Psoas muscle (tissue), 7 donors: ENCODE measurements at regions not wholly inside any gene's neighbourhood (a gene's known extent, or its start where the extent isn't known, plus 50 kb on each side); places are given as distances from the start of the nearest gene placed in this dataset.

ENCODE experiments used
- ATAC-seq, 4 donors: fragments of 200-7000 bp; cut with Tn5 transposase; one replicate each; pipeline ENCODE4 v1.9.1; 2020; ENCODE audit warnings: moderate library complexity in 3 of 4, mild to moderate bottlenecking in 2 of 4
- DNase-seq, 2 donors: peaks; one replicate each; pipeline ENCODE4 v3.0.0-alpha.2; 2020
- H3K27ac ChIP-seq: fragments of 200-600 bp; one replicate; pipeline ENCODE4 v1.8.0; 2022
- H3K27me3 ChIP-seq, 3 donors: fragments of 200-600 bp in 1 of 3; one replicate each; pipeline versions ENCODE4 v1.6.1 to v1.8.0; 2013 to 2022; ENCODE audit warnings: low read length in 2 of 3, mild to moderate bottlenecking in 2 of 3, moderate library complexity in 1 of 3; ENCODE audit not compliant: insufficient read depth in 3 of 3
- H3K36me3 ChIP-seq, 2 donors: fragments of 200-600 bp in 1 of 2; one replicate each; pipeline versions ENCODE4 v1.6.1 to v1.8.0; 2013 to 2022; ENCODE audit warnings: low read depth in 1 of 2, mild to moderate bottlenecking in 1 of 2, moderate library complexity in 1 of 2; ENCODE audit not compliant: insufficient read depth in 1 of 2
- H3K4me1 ChIP-seq: fragments of 200-600 bp; one replicate; pipeline ENCODE4 v1.8.0; 2022
- H3K4me3 ChIP-seq: fragments of 200-600 bp; one replicate; pipeline ENCODE4 v1.8.0; 2022; ENCODE audit warnings: mild to moderate bottlenecking
- H3K9me3 ChIP-seq: fragments of 200-600 bp; one replicate; pipeline ENCODE4 v1.8.0; 2022
- WGBS, 3 donors: extraction: QIAGEN DNeasy Blood & Tissue Kit; methylation state at CpG; one replicate each; pipeline versions ENCODE4 v1.1.6 to v1.1.7; 2013; 5-methylcytosine and 5-hydroxymethylcytosine counted together
- intact Hi-C, 2 donors: fragments of 100-400 bp; cut with DNase I; formaldehyde crosslinking; loops; one replicate each; pipeline versions ENCODE4 v1.11.0 to v1.14.2; 2022
- TF ChIP-seq, protein P1 (sequence below): fragments of 200-600 bp; IDR thresholded peaks from one replicate; pipeline ENCODE4 v1.8.0; 2022; ENCODE audit warnings: antibody characterized with exemption
- donor health status: healthy with polysubstance abuse.
- donor health status: DM: no; HTN: no; CAD: no; lungs with moderate emphysema.
- donor health status: Bipolar disorder and iron deficiency.
- donor health status: healthy.
- donor health status: DM: yes; HTN: yes; CAD: no.
- donor health status: DM: no; HTN: no; CAD: no.
- donor health status: DM: yes; HTN: yes; CAD: no.

DNA sequence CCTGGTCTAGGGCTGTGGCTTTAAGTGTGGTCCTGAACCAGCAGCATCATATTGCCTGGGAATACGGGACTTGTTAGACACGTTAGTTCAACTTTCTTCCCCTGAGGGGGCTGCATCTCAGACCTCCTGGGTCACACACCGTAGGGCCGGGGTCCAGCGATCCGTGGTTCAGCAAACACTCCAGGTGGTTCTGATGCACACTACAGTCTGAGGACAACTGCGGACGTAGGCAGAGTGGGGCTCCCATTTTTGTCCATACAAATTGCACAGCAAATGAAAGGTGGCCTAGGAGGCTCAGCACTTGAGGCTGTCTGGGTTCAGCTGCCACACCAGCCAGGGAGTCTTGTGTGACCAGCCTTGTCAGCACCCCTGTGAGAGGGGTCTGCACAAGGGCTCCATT lies 233.1 kb downstream of the QKI start:
- no peaks in the 10 kb centered on the region for H3K9me3 ChIP-seq
- no peaks in the 10 kb centered on the region for H3K4me1 ChIP-seq
- TF ChIP-seq, protein P1, sequence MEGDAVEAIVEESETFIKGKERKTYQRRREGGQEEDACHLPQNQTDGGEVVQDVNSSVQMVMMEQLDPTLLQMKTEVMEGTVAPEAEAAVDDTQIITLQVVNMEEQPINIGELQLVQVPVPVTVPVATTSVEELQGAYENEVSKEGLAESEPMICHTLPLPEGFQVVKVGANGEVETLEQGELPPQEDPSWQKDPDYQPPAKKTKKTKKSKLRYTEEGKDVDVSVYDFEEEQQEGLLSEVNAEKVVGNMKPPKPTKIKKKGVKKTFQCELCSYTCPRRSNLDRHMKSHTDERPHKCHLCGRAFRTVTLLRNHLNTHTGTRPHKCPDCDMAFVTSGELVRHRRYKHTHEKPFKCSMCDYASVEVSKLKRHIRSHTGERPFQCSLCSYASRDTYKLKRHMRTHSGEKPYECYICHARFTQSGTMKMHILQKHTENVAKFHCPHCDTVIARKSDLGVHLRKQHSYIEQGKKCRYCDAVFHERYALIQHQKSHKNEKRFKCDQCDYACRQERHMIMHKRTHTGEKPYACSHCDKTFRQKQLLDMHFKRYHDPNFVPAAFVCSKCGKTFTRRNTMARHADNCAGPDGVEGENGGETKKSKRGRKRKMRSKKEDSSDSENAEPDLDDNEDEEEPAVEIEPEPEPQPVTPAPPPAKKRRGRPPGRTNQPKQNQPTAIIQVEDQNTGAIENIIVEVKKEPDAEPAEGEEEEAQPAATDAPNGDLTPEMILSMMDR, result no peak
- H3K27ac ChIP-seq, result no peak overlapping the region
- DNase-seq (no peak), ATAC-seq (no peak)
- no peaks in the 10 kb centered on the region for H3K27me3 ChIP-seq
- no peaks in the 10 kb centered on the region for H3K36me3 ChIP-seq
- H3K4me3 ChIP-seq, result no peak overlapping the region
- WGBS, 3 donors, result 90 to 95% (median 92%) methylated on average over 8 of the region's 8 CpGs
- intact Hi-C loops, result no loop called here

DNA sequence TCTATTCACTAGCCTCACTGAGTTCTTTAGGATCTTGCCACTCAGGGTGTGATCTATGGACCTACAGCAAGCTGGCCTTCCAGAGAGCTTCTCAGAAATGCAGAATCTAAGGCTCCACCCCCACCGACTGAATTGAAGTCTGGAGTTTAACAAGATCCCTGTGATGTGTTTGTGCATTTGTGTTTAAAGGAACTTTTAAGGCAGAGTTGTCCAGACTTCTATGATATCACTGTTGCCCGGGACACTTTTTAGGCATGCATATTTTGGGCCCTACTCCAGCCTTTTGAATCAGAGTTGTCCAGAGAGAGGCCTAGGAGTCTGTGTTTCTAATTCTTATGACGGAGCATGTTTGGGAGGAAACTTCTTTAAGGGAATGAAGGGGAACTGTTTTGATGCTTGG lies 232.3 kb downstream of the QKI start:
- no peak for DNase-seq
- Histone ChIP-seq H3K27ac (no peak overlapping the region), H3K4me3 (no peak overlapping the region), H3K4me1 (no peaks in the 10 kb centered on the region), H3K36me3 (no peaks in the 10 kb centered on the region), H3K27me3 (no peaks in the 10 kb centered on the region), H3K9me3 (no peaks in the 10 kb centered on the region)
- WGBS, 3 donors, result 56 to 73% (median 62%) methylated on average over 3 of the region's 3 CpGs
- TF ChIP-seq, protein P1, result no peak
- intact Hi-C loops, result no loop called here
- no peak for ATAC-seq

DNA sequence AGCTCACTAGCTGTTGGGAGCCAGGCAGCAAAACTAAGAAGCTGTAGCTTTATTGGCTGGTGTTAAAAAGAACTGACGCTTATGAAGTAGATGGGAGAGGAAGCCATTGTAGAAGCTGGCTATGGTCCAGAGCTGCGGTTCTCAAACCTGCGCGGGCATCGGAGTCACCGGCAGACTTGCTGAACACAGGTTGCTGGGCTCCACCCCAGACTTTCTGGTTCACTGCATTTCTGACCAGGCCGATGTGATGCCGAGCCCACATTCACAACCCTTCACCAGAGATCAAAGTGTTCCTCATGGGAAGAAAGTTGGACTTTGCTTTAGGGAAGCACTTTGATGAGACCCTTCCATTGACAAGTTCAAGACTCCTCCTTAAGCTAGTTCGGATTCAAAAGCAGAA lies 231.6 kb downstream of the QKI start:
- H3K27ac ChIP-seq, result no peak overlapping the region

DNA sequence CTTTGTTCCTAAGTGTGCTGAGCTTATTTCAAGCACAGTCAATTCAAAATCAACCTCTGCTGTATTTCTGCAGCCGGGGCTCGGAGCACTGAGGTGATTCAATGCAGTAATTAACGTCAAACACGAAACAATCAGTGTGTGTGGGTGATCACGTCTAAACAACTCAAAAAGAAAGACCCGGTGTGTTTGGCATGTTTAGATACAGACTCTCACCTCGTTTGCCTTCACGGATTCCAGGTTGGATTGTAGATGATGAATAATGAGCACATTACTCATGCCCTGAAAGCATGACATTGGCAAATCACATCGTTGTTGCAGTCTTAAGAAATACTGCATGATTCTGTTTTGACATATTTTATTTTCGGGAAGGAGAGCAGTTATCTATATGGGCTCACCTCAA lies 231.0 kb downstream of the QKI start:
- ATAC-seq (no peak), DNase-seq (no peak)
- TF ChIP-seq, protein P1, result no peak
- H3K36me3 ChIP-seq, result no peaks in the 10 kb centered on the region
- WGBS, 3 donors, result 76 to 80% (median 77%) methylated on average over 10 of the region's 10 CpGs
- intact Hi-C loops, result no loop called here
- H3K27me3 ChIP-seq, result no peaks in the 10 kb centered on the region
- H3K9me3 ChIP-seq, result no peaks in the 10 kb centered on the region
- no peaks in the 10 kb centered on the region for H3K4me1 ChIP-seq
- H3K4me3 ChIP-seq, result no peak overlapping the region
- H3K27ac ChIP-seq, result no peak overlapping the region

More for the DNA sequence above, 231.6 kb downstream of the QKI start:
- TF ChIP-seq, protein P1, result no peak
- Histone ChIP-seq H3K4me3 (no peak overlapping the region), H3K4me1 (no peaks in the 10 kb centered on the region), H3K36me3 (no peaks in the 10 kb centered on the region), H3K27me3 (no peaks in the 10 kb centered on the region), H3K9me3 (no peaks in the 10 kb centered on the region)
- no peak for DNase-seq
- intact Hi-C loops, result no loop called here
- ATAC-seq, result no peak
- WGBS, 3 donors, result 90 to 97% (median 91%) methylated on average over 9 of the region's 9 CpGs

DNA sequence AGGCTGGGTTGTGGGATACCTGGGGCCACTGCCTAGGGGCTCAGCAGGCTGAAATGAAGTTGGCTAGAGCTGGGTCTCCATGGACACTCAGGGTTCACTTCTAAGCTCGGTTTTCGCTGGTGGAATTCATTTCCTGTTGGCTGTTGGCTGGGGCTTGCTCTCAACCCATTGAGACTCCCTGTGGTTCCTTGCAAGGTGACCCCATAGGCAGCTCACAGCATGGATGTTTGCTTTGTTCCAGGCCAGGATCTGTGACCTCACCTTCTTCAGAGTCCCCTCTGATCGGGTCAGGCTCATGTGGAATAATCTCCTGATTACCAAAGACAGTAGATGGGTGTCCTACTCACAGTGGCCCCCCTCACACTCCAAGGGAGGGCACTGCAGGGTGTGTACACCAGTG lies 229.3 kb downstream of the QKI start:
- TF ChIP-seq, protein P1, result no peak
- Histone ChIP-seq H3K36me3 (no peaks in the 10 kb centered on the region), H3K4me3 (no peak overlapping the region), H3K9me3 (no peaks in the 10 kb centered on the region), H3K4me1 (no peaks in the 10 kb centered on the region), H3K27ac (no peak overlapping the region), H3K27me3 (no peaks in the 10 kb centered on the region)
- intact Hi-C loops, result no loop called here
- WGBS, 3 donors, result 63 to 81% (median 75%) methylated on average over 3 of the region's 3 CpGs
- no peak for ATAC-seq
- DNase-seq, result no peak
